ENCODE measurements at regions not wholly inside any gene's neighbourhood (a gene's known extent, or its start where the extent isn't known, plus 50 kb on each side); places are given as distances from the start of the nearest gene placed in this dataset.
A peak's percentile ranks its signal among the peaks of the same experiment; 100 is the strongest.

- no peak for DNase-seq
Measured at GRCh38 chr11:104325093-104325492, 161.1 kb upstream of the PDGFD start.

GRCh38 chr11:104324276-104324675, 160.3 kb upstream of the PDGFD start:
- no peak for DNase-seq

DNA sequence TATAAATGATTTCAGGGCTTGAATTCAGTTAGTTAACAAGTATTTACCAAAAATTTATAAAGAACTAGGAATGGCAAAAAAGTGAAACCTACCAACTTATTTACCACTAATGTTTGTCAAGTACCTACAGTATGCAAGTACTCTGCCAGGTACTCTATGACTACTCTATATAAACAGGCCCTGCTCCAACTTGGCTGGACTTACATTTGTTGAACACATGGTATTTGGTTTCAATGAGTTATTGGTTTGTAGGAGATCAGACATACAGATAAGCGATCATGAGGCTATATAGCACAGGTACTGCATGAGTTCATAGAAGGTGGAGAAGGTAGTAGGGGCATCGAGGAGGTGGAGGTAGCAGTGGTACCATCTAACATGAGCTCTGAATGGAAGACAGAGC, 159.9 kb upstream of the PDGFD start:
- no peak for DNase-seq

GRCh38 chr11:104322696-104323095, 158.7 kb upstream of the PDGFD start:
- DNase-seq: no peak

GRCh38 chr11:104320956-104321355, 157.0 kb upstream of the PDGFD start:
- no peak for DNase-seq

GRCh38 chr11:104320097-104320496, 156.2 kb upstream of the PDGFD start:
- no peak for DNase-seq

GRCh38 chr11:104319396-104319795, 155.4 kb upstream of the PDGFD start:
- DNase-seq: no peak

DNA sequence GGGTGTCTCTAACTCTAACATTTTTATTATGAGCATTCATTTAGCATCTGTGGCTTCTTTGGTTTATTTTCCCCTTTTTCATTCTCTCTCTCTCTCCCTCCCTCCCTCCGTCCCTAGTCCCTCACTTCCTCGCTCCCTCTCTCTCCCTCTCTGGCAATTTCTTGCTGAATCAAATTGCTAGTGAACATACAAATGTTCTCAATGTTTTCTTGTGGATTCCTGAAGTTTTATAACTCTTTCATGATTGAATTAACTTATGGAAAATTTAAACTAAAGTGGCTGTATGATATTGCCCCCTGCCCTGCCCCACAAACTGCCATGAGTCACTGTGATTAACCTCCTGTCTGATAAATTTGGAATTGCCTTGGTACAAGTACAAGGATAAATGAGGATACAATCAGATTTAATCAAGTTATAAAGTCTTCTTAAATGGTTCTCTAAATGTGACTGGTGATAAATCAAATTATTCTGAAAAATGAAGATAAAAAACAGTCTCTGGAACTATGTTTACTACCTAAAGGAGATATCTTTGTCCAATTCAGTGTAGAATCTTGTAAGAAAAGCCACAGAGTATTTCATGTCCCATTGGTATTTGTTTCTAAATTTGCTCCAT, 143.0 kb upstream of the PDGFD start:
- no peak for DNase-seq

DNA sequence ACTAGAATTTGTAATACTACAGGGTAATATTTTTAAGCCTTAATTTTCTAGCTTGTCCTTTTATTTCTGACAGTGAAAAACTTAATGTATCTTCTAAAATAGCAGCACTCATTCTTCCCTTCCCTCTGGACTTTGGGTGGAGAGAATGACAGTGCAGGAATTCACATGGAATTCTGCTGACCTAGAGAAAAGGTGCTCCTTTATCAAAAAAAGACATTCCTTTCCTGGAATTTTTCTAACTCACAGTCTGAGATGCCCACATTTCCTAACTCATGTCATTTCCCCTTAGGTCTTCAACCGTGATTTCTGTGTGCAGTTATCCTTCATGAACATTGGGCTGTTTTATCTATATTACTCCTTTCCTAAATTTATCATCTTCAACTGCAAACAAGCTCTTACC, 137.8 kb upstream of the PDGFD start:
- no peak for DNase-seq

DNA sequence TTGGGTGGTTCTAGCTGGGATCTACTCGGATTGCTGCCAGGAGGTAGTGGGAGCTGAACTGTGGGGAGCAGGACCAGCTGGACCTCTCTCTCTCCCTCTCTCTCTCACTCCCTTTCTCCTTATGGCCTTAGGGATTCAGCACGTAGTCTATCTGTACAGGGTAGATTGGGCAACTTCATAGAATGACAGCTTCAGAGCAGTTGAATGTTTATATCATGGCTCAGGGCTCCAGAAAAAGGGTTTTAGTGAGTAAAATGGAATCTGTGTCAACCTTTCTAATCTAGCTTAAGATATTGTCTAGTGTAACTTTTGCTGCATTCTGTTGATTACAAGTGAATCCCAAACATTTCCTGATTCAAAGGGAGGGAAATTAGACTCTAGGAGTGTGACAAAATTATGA, 127.7 kb upstream of the PDGFD start:
- no peak for DNase-seq

DNA sequence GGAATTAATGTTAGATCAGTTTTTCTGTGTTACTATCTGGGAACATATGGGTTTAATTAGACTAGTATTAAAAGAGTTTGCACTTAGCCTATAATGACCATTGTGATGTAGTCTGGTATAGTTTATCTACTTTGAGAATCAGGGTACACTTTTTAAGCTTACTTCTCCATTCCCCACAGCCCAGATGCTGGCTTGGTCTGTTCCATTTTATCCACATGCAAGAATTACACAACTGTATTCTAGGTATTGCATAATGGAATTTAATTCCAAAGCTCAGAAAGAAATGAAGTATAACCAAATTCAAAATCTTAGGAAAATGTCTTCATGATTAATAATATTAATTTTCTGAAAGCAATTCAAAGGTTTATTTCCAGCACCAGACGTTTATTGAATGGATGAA, 122.2 kb upstream of the PDGFD start:
- no peak for DNase-seq

DNA sequence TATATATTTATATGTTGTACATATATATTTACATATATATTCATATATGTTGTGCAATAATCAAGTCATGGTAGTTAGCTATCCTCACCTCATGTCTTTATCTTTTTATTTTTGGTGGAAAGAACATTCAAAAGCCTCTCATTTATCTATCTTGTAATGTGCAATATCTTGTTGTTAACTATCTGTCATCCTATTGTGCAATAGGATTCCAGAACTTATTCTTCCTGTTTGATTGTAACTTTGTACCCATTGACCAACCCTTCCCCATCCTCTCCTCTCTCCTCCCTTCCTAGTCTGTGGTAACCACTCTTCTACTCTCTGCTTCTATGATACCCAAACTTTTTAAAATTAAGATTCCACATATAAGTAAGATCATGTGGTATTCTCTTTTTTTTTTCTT, 115.6 kb upstream of the PDGFD start:
- DNase-seq: no peak

DNA sequence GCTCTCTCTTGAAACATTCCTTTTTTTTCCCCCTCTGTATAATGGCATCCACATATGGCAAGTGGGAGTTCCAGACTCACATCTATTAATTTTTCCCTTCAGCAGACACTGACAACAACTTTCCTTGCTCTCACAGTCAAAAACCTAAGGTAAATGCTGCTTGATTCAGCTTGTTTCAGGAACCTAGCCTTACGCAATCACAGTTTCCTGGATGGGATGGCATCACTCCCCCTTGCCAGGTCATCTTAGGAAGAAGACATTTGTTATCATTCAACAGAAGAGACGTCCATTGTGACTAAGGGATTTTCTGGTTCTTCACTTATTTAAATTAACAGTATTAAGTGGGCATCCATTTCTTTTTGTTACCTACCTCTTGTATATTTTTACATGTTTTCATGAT, 112.0 kb upstream of the PDGFD start:
- DNase-seq: no peak

- no peak for DNase-seq
Measured at GRCh38 chr11:104260456-104260855, 96.5 kb upstream of the PDGFD start.

DNA sequence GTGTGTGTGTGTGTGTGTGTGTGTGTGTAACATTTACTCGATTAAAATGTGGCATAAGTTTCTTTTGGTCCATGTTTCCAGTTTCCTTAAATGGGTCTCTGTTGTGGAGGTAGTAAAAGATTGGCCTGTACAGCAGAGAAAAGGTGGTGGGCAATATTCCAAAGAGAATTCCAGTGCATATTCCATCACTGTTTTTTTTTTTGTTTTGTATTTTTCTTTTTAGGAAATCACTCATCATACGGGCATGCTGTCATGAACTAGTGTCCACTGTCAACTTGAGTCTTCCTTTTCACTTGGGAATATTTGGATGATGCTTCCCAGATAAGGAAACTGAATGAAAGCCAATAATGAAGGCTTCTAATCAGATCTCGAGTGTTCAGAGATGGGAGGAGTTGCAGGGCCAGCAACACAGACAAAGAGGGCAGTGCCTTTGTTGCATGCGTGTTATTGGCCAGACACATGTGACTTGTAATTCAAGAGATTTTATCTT, 95.2 kb upstream of the PDGFD start:
- no peak for DNase-seq

GRCh38 chr11:104256525-104256924, 92.6 kb upstream of the PDGFD start:
- DNase-seq: peak; percentile 0

DNA sequence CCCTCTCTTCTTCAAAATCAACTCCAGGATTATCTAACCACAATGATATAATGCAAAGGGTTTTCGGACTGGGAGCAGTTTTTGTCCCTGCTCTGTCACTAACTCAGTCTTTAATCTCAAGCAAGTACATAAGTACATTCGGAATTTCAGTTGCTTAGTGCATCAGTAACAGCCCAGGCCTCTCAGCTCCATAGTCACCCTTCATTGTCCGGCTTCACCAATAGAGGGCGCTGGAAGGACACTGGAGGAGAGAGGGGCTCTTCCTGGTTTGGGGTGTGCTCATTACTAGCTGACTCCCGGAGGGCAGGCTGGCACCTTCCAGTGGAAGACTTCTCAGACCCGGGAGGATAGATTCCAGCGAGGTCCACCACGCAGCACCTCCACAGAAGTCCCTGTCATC, 90.4 kb upstream of the PDGFD start:
- DNase-seq: peak; percentile 68

GRCh38 chr11:104246590-104246989, 82.6 kb upstream of the PDGFD start:
- no peak for DNase-seq

GRCh38 chr11:104238916-104239315, 75.0 kb upstream of the PDGFD start:
- no peak for DNase-seq

- no peak for DNase-seq
Measured at GRCh38 chr11:104225047-104225446, 61.1 kb upstream of the PDGFD start.

DNA sequence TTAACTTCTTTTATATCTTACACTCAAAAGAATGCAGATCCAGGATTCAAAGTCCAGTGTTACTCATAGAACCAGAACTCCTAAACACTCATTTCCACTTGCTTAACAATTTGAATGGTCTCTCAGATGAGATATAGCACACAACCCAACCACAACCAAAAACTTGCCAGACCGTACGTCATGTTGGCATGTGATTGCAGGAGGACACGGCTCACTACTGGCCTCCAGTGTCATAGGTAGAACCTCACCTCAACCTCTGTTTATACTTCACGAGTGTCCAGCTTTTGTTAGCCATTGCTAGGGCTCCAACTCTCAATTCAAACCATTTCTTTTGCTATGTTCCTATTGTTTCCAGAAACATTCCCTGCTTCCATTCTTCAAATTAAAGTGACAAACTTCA, 58.5 kb upstream of the PDGFD start:
- no peak for DNase-seq

- DNase-seq: no peak
Measured at GRCh38 chr11:104221455-104221854, 57.5 kb upstream of the PDGFD start.

DNA sequence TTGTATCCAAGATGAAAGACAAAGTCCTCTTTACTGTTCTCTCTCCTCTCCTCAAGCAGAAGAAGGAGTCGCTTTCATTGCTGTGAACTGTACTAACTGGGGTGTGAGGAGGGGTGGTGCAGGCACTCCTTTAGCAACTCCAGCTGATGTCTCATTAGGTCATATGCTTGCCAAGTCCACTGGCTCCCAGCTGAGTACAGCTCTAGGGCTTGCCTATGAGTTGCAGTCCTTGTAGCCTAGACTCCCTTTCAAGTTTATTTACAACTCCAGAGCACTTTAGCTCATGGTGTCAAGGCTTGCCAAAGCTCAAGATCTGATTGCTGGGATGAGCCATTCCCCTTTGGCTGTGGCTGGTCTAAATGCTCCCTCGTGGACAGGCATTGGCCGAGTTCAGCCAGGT, 55.1 kb upstream of the PDGFD start:
- no peak for DNase-seq

DNA sequence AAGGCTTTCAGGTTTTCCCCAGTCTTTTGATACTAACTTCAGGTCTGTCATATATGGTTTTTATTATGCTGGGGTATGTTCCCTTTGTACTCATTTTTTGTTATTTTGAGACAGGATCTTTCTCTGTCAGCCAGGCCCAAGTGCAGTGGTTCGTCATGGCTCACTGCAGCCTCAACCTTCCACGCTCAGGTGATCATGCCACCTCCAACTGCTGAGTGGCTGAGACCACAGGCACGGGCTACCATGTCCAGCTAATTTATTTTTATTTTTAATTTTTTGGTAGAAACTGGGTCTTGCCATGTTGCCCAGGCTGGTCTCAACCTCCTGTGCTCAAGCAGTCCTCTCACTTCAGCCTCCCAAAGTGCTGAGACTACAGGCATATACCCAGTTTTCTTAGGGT, 50.6 kb upstream of the PDGFD start:
- no peak for DNase-seq
